Thymus (tissue), 11 donors: ENCODE measurements at regions not wholly inside any gene's neighbourhood (a gene's known extent, or its start where the extent isn't known, plus 50 kb on each side); places are given as distances from the start of the nearest gene placed in this dataset.
"Not testable (repeated sequence)": the region's sequence is repeated elsewhere in the genome, so short reads cannot be mapped to it uniquely, and the experiment has no call there.

Experiments
- DNase-seq, 9 donors: peaks; one replicate each; pipeline ENCODE4 v3.0.0-alpha.2; 2013; ENCODE audit warnings: low spot score in 9 of 9, low read depth in 6 of 9, missing footprints in 1 of 9
- H3K27ac ChIP-seq, 2 donors: one replicate each; pipeline ENCODE4 v1.5.1; 2013; ENCODE audit warnings: control low read depth in 1 of 2, low read depth in 1 of 2, low read length in 1 of 2, mild to moderate bottlenecking in 1 of 2, moderate library complexity in 1 of 2
- H3K27me3 ChIP-seq, 2 donors: one replicate each; pipeline ENCODE4 v1.5.1; 2013; ENCODE audit warnings: low read length in 1 of 2; ENCODE audit not compliant: control insufficient read depth in 2 of 2, insufficient read depth in 1 of 2
- H3K36me3 ChIP-seq, 2 donors: one replicate each; pipeline ENCODE4 v1.5.1; 2013; ENCODE audit warnings: low read length in 1 of 2, mild to moderate bottlenecking in 1 of 2, moderate library complexity in 1 of 2; ENCODE audit not compliant: control insufficient read depth in 2 of 2, insufficient read depth in 2 of 2
- H3K4me1 ChIP-seq, 2 donors: one replicate each; pipeline ENCODE4 v1.5.1; 2013; ENCODE audit warnings: low read length in 2 of 2; ENCODE audit not compliant: control insufficient read depth in 2 of 2, insufficient read depth in 2 of 2
- H3K4me3 ChIP-seq, 2 donors: one replicate each; pipeline ENCODE4 v1.5.1; 2013; ENCODE audit warnings: low read length in 2 of 2, control low read depth in 1 of 2, mild to moderate bottlenecking in 1 of 2
- H3K9me3 ChIP-seq, 2 donors: one replicate each; pipeline ENCODE4 v1.5.1; 2013; ENCODE audit warnings: low read length in 1 of 2, mild to moderate bottlenecking in 1 of 2; ENCODE audit not compliant: control insufficient read depth in 2 of 2, insufficient read depth in 1 of 2
- WGBS: extraction: QIAGEN DNeasy Blood & Tissue Kit; methylation state at CpG from one replicate; pipeline ENCODE4 v1.1.7; 2013; 5-methylcytosine and 5-hydroxymethylcytosine counted together
- donor health status: healthy.

DNA sequence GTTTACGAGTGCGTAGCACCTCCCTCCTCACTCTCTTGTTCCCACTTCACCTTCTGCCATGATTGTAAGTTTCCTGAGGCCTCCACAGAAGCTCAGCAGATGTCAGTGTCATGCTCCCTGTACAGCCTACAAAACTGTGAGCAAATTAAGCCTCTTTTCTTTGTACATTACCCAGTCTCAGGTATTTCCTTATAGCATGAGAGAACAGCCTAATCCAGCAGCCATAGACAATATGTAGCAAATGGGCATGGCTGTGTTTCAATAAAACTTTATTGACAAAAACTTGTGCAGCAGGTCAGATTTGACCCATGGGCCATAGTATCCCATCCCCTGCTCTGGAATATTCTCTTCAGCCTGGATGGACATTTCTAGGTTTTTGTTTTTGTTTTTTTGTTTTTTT lies 156.2 kb upstream of the FRG2C start:
- not testable (repeated sequence) for H3K4me1 ChIP-seq, H3K27me3 ChIP-seq, H3K4me3 ChIP-seq, H3K36me3 ChIP-seq, H3K27ac ChIP-seq, DNase-seq, H3K9me3 ChIP-seq
- WGBS = 95% methylated on average over 2 of the region's 2 CpGs

DNA sequence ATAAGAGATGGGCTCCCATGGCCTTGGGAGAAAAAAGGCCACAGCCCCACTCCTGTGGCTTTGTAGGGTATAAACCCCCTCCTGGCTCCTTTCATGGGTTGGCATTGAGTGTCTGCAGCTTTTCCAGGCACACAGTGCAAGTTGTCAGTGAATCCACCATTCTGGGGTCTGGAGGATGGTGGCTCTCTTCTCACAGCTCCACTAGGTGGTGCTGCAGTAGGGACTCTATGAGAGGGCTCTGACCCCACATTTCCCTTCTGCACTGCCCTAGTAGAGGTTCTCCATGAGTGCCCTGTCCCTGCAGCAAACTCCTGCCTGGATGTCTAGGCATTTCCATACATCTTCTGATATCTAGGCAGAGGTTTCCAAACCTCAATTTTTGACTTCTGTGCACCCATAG lies 136.5 kb upstream of the FRG2C start:
- H3K36me3 ChIP-seq, H3K27ac ChIP-seq, DNase-seq, H3K4me1 ChIP-seq, H3K27me3 ChIP-seq, H3K9me3 ChIP-seq, H3K4me3 ChIP-seq: not testable (repeated sequence)

DNA sequence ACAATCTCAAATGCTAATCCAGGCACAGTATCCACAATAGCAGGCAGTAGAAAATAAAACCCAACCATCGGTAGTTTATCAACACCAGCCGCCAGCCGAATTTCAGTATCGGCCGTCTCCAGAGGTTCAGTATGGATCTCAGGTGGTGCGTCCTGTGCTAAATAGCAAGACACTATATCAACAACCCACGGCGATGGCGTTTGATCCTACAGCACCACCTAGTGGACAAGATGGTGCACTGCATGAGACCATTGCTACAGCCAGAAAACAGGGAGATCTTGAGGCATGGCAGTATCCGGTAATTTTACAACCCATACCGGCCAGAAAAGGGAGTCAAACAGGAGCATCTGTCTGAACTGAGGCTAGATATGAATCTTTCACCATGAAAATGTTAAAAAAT lies 112.0 kb upstream of the FRG2C start:
- H3K4me1 ChIP-seq, H3K4me3 ChIP-seq, H3K36me3 ChIP-seq, H3K9me3 ChIP-seq, H3K27ac ChIP-seq, H3K27me3 ChIP-seq: not testable (repeated sequence)
- 55% methylated on average over 11 of the region's 11 CpGs for WGBS
- peak in 3 of 9 donors; percentile 0 to 14 (median 1) for DNase-seq

DNA sequence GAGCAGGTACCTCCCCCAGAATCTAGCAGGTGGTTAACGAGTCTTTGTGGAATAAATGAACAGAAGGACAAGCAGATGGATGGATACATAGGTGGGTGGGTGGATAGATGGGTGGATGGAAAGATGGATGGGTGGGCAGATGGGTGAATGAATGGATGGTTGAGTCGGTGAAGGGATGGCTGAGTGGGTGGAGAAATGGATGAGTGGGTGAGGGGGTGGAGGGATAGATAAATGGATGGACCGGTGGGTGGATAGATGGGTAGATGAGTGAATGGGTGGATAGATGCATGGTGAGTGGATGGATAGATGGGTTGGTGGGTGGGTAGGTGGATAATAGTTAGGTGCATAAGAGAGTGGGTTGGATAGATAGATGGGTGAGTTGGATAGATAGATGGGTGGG lies 99.7 kb upstream of the FRG2C start:
- H3K4me1 ChIP-seq, DNase-seq, H3K36me3 ChIP-seq, H3K9me3 ChIP-seq, H3K27ac ChIP-seq, H3K27me3 ChIP-seq, H3K4me3 ChIP-seq: not testable (repeated sequence)
- WGBS = 93% methylated on average over 3 of the region's 3 CpGs

DNA sequence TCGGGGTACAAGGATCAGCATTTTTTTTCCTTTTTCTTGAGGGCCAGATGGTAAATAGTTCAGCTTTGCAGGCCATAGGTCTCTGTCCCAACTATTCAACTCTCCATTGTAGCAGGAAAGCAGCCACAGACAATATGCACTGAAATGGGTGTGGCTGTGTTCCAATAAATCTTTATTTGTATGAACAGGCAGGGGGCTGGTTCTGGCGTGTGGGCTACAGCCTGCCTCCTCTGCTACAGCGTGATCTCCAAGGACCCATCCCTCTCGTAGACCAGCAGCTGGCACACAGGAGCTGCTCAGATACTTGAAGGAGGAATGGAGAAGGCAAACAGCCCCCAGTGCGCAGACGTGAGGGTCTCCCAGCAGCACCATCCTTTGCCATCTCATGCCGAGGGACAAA lies 91.8 kb upstream of the FRG2C start:
- H3K36me3 ChIP-seq, H3K27me3 ChIP-seq, H3K9me3 ChIP-seq, DNase-seq, H3K4me3 ChIP-seq, H3K4me1 ChIP-seq, H3K27ac ChIP-seq: not testable (repeated sequence)
- WGBS = 83% methylated on average over 7 of the region's 7 CpGs

DNA sequence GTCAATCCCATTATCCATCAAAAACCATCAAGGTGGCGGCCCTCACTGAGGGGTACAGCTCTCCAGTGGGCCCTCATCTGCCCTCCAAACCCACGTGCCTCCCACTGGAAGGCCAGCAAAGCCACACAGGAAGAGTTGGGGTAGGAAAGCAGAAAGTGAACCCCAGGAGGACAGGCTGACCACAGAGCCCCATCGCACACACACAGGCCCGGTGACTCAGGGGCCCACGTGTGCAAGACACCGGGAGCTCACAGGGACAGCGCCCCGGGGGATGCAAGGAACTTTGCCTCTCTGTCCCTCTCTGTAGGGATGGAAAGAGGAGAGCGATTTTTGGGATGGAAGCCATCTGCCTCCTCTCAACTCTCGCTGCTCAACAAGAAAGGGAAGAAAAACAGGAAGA lies 85.0 kb upstream of the FRG2C start:
- not testable (repeated sequence) for H3K4me3 ChIP-seq, DNase-seq, H3K36me3 ChIP-seq, H3K9me3 ChIP-seq, H3K4me1 ChIP-seq, H3K27ac ChIP-seq
- peaks cover 0 to 14% of the 10 kb centered on the region in 2 donors for H3K27me3 ChIP-seq
- WGBS = 46% methylated on average over 10 of the region's 10 CpGs

DNA sequence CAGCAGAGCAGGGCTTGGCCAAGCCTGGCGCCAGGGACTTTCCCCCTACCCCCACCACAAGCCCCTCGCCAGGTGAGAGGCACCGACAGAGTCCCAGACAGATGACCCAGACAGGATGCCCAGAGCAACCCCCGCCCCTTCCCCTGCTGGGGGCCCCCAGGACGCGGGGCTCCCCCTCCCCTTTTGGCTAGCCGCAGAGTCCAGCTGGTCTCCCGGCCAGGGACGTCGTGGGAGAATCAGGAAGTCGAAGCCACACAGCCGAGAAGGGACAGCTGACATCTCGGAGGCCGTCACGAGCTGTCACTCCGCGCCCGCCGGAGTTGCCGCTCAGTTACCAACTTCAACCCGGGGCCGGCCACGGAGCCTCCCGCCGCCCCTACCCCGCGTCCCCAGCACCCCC lies 84.6 kb upstream of the FRG2C start:
- H3K27ac ChIP-seq, H3K9me3 ChIP-seq, H3K4me3 ChIP-seq, H3K4me1 ChIP-seq, H3K36me3 ChIP-seq, DNase-seq: not testable (repeated sequence)
- peaks cover 0 to 14% of the 10 kb centered on the region in 2 donors for H3K27me3 ChIP-seq
- 2% methylated on average over 27 of the region's 27 CpGs for WGBS

DNA sequence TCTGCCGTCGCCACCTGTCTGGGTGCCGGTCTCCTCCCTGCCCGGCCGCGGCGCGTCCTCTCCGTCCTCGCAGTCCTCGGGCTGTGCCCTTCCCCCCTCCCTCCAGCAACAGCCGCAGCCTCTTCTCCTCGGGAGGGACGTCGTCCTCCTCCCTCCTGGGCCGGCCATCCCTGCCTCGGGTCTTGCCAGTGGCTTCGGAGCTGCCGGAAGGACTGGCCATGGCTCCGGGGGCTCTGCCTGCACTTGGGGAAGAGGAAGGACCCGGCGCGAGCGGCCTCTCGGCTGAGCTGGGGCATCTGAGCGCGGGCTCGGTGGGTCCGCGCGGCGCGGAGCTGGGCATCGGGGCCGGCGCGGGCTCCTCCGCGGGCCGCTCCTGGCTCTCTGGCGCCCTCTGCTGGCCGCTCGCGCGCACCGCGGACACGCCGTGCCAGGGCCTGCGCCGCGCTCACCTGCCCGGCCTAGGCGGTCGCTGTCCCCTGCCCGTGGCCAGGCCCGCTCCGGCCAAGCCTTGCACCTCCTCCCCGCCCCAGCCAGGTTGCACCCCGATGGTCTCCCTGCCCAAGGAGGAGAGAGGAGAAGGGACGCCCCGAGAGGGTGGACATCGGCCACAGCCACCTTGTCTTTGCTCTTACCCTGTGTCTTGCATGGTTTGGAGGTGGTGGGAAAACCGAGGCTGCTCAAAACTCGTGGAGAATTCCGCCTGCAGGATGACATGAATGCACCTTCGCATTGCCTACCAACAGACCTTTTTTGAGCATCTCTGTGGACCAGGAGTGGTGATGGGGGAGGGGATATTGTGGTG lies 83.9 kb upstream of the FRG2C start:
- WGBS = 10% methylated on average over 67 of the region's 67 CpGs
- not testable (repeated sequence) for H3K36me3 ChIP-seq, H3K4me1 ChIP-seq, H3K9me3 ChIP-seq, H3K4me3 ChIP-seq, H3K27ac ChIP-seq
- DNase-seq = peak in 2 of 9 donors; percentile 0 to 3
- peaks cover 0 to 14% of the 10 kb centered on the region in 2 donors for H3K27me3 ChIP-seq

DNA sequence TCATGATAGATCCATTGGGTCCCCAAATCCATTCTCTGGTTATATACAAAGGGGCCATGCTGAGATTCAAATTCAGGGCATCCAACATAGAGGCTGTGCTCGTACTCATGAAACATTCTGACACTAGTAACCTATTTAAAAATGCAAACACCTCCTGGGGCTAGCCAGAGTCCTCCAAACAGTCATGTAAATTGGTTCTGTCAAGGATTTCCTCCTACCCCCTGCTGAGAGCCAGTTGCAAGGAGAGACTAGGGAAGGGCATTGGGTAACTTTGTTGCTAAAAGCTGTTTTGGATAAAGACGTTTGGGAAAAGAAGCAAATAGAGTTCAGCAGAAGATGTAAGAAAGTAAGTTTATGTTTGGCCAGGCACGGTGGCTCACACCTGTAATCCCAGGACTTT lies 81.6 kb upstream of the FRG2C start:
- not testable (repeated sequence) for H3K36me3 ChIP-seq, DNase-seq, H3K9me3 ChIP-seq, H3K27ac ChIP-seq, H3K4me3 ChIP-seq, H3K4me1 ChIP-seq
- H3K27me3 ChIP-seq = peaks cover 0 to 14% of the 10 kb centered on the region in 2 donors
- WGBS = 71% methylated on average over 3 of the region's 3 CpGs
